Right atrium auricular region (tissue), 2 donors: ENCODE measurements at regions not wholly inside any gene's neighbourhood (a gene's known extent, or its start where the extent isn't known, plus 50 kb on each side); places are given as distances from the start of the nearest gene placed in this dataset.
A peak's percentile ranks its signal among the peaks of the same experiment; 100 is the strongest.

Source experiments
- DNase-seq: peaks from one replicate; pipeline ENCODE4 v3.0.0-alpha.2; 2019; ENCODE audit warnings: low spot score
- H3K27ac ChIP-seq, 2 donors: fragments of 200-600 bp; sonication (generic); 1 replicate in 1 of 2; 2 replicates in 1 of 2; pipeline ENCODE4 v1.5.1; 2016 to 2019
- H3K27me3 ChIP-seq, 2 donors: fragments of 200-600 bp; sonication (generic); one replicate each; pipeline versions ENCODE4 v1.5.1 to v1.6.0; 2017 to 2019
- H3K36me3 ChIP-seq: fragments of 200-600 bp; sonication (generic); one replicate; pipeline ENCODE4 v1.5.1; 2016
- H3K4me1 ChIP-seq, 2 donors: fragments of 200-600 bp; sonication (generic); one replicate each; pipeline versions ENCODE4 v1.5.1 to v1.6.0; 2017 to 2019
- H3K4me3 ChIP-seq, 2 donors: fragments of 200-600 bp; sonication (generic); 1 replicate in 1 of 2; 2 replicates in 1 of 2; pipeline ENCODE4 v1.5.1; 2017 to 2019; ENCODE audit warnings: mild to moderate bottlenecking in 1 of 2, moderate library complexity in 1 of 2
- H3K9me3 ChIP-seq, 2 donors: fragments of 200-600 bp; sonication (generic); one replicate each; pipeline ENCODE4 v1.5.1; 2019
- CTCF ChIP-seq, 2 donors: fragments of 200-600 bp; sonication (generic); IDR thresholded peaks; one replicate each; pipeline ENCODE4 v1.5.1; 2019; ENCODE audit warnings: antibody characterized with exemption in 2 of 2

- Histone ChIP-seq H3K9me3 (no peaks in the 10 kb centered on the region), H3K4me3 (no peak overlapping the region), H3K4me1 (no peaks in the 10 kb centered on the region), H3K36me3 (no peaks in the 10 kb centered on the region), H3K27ac (no peak overlapping the region), H3K27me3 (no peaks in the 10 kb centered on the region)
- DNase-seq: peak; percentile 57
- peak in 1 of 2 donors; percentile 31 for TF ChIP-seq CTCF (IDR thresholded peaks at IDR 0.05)
Observed at GRCh38 chrX:68945603-68946228, 116.9 kb downstream of the EFNB1 start.

GRCh38 chrX:68945081-68945602 lies 116.3 kb downstream of the EFNB1 start:
- no peak for TF ChIP-seq CTCF (IDR thresholded peaks at IDR 0.05)
- H3K27ac ChIP-seq: no peak overlapping the region
- H3K27me3 ChIP-seq: no peaks in the 10 kb centered on the region
- H3K4me3 ChIP-seq: no peak overlapping the region
- DNase-seq: peak; percentile 28
- no peaks in the 10 kb centered on the region for H3K36me3 ChIP-seq
- no peaks in the 10 kb centered on the region for H3K9me3 ChIP-seq
- H3K4me1 ChIP-seq: no peaks in the 10 kb centered on the region

- Histone ChIP-seq H3K27ac (no peak overlapping the region), H3K4me3 (no peak overlapping the region), H3K27me3 (no peaks in the 10 kb centered on the region), H3K9me3 (no peaks in the 10 kb centered on the region), H3K4me1 (no peaks in the 10 kb centered on the region), H3K36me3 (no peaks in the 10 kb centered on the region)
- TF ChIP-seq CTCF (IDR thresholded peaks at IDR 0.05): no peak
- peak; percentile 47 for DNase-seq
Observed at GRCh38 chrX:68944211-68944610, 115.4 kb downstream of the EFNB1 start.

- H3K27ac ChIP-seq: no peak overlapping the region
- no peaks in the 10 kb centered on the region for H3K27me3 ChIP-seq
- H3K36me3 ChIP-seq: no peaks in the 10 kb centered on the region
- DNase-seq: no peak
- H3K9me3 ChIP-seq: no peaks in the 10 kb centered on the region
- H3K4me3 ChIP-seq: no peak overlapping the region
- TF ChIP-seq CTCF (IDR thresholded peaks at IDR 0.05): no peak
- peaks cover 0 to 6% of the 10 kb centered on the region in 2 donors for H3K4me1 ChIP-seq
Observed at GRCh38 chrX:68942840-68943239, 114.0 kb downstream of the EFNB1 start.

- no peak overlapping the region for H3K27ac ChIP-seq
- no peak for TF ChIP-seq CTCF (IDR thresholded peaks at IDR 0.05)
- H3K36me3 ChIP-seq: no peaks in the 10 kb centered on the region
- H3K9me3 ChIP-seq: no peaks in the 10 kb centered on the region
- peak; percentile 49 for DNase-seq
- no peak overlapping the region for H3K4me3 ChIP-seq
- H3K4me1 ChIP-seq: peaks cover 0 to 6% of the 10 kb centered on the region in 2 donors
- no peaks in the 10 kb centered on the region for H3K27me3 ChIP-seq
Observed at GRCh38 chrX:68942104-68942503, 113.3 kb downstream of the EFNB1 start.
